GM12874 (cell line): ENCODE measurements at regions not wholly inside any gene's neighbourhood (a gene's known extent, or its start where the extent isn't known, plus 50 kb on each side); places are given as distances from the start of the nearest gene placed in this dataset.

Experiments used
- CTCF ChIP-seq: IDR thresholded peaks from 2 replicates; pipeline ENCODE4 v1.5.1; 2011; ENCODE audit warnings: low read depth, mild to moderate bottlenecking, control low read depth, low read length, moderate library complexity; ENCODE audit not compliant: insufficient read depth

- TF ChIP-seq CTCF, result no peak
Measured at GRCh38 chr10:8445353-8445752, 390.9 kb downstream of the GATA3 start.

- no peak for TF ChIP-seq CTCF
Measured at GRCh38 chr10:8449909-8450308, 395.4 kb downstream of the GATA3 start.

GRCh38 chr10:8453587-8453986 is 399.1 kb downstream of the GATA3 start:
- no peak for TF ChIP-seq CTCF

GRCh38 chr10:8454357-8454756 is 399.9 kb downstream of the GATA3 start:
- no peak for TF ChIP-seq CTCF

- no peak for TF ChIP-seq CTCF
Measured at GRCh38 chr10:8455181-8455580, 400.7 kb downstream of the GATA3 start.

GRCh38 chr10:8456386-8456785 is 401.9 kb downstream of the GATA3 start:
- no peak for TF ChIP-seq CTCF

- TF ChIP-seq CTCF, result no peak
Measured at GRCh38 chr10:8460626-8461025, 406.1 kb downstream of the GATA3 start.

- no peak for TF ChIP-seq CTCF
Measured at GRCh38 chr10:8462565-8462964, 408.1 kb downstream of the GATA3 start.
